ENCODE measurements at regions not wholly inside any gene's neighbourhood (a gene's known extent, or its start where the extent isn't known, plus 50 kb on each side); places are given as distances from the start of the nearest gene placed in this dataset.

DNA sequence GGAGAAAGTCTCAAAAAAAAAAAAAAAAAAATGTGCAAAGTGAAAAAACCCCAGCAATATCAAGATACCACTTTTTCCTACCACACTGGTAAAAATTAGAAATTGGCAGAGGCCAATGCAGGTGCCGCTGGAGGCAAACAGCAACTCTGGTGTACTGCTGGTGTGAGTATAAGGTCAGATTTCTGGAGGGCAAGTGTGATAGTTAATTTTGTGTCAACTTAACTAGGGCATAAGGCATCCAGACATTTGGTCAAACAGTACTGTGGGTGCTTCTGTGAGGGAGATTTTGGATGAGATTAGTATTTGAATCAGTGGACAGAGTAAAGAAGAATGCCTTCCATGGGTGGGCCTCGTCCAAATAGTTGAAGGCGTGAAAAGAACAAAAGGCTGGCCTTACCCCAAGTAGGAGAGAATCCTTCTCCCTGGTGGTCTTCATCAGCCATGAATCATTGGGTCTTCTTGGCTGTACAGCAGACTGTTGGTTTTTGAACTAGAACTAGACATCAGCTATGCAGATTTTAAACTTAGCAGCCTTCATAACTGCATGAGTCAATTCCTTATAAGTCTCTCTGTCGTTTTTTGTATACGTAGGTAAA, 52.8 kb upstream of the FHL2 start:
- TF ChIP-seq, protein P1, sequence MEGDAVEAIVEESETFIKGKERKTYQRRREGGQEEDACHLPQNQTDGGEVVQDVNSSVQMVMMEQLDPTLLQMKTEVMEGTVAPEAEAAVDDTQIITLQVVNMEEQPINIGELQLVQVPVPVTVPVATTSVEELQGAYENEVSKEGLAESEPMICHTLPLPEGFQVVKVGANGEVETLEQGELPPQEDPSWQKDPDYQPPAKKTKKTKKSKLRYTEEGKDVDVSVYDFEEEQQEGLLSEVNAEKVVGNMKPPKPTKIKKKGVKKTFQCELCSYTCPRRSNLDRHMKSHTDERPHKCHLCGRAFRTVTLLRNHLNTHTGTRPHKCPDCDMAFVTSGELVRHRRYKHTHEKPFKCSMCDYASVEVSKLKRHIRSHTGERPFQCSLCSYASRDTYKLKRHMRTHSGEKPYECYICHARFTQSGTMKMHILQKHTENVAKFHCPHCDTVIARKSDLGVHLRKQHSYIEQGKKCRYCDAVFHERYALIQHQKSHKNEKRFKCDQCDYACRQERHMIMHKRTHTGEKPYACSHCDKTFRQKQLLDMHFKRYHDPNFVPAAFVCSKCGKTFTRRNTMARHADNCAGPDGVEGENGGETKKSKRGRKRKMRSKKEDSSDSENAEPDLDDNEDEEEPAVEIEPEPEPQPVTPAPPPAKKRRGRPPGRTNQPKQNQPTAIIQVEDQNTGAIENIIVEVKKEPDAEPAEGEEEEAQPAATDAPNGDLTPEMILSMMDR (IDR thresholded peaks at IDR 0.05): no peak
- TF ChIP-seq EZH2 (IDR thresholded peaks at IDR 0.05; ENCODE audit: borderline replicate concordance, insufficient read depth, low read depth, low read length, poor library complexity, severe bottlenecking): no peak
